NCI-H2171 (cell line): ENCODE measurements at regions not wholly inside any gene's neighbourhood (a gene's known extent, or its start where the extent isn't known, plus 50 kb on each side); places are given as distances from the start of the nearest gene placed in this dataset.

Experiments
- DNase-seq: peaks from one replicate; lab custom pipeline; 2025; lab: John Stamatoyannopoulos, UW

DNA sequence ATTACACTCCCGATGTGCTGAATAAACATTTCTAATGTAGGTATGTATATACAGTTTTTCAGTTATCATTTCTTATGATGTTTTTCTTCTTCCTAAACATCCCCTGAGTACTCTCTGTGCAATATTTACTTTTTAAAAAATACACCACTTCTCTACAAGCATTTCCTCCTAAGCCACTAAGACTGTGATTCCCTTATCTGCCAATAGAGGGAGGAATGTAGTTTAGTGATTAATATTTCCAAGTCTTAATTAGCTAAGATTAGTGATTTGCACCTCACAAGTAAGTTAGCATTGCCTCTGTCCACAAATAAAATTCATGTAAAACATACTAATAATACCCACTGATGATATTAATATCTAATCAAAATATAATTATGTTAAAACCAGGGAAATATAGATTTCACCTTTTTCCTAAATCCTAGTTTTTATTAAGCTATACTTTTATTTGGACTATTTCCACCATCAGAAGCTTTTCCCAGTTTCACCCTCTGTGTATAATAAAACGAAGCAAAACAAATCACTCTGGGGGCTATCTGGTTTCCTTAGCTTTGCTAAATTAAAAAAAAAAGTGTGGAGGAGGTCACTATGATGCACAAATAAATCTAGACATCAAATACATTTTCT lies 909.1 kb downstream of the FAT4 start:
- no peak for DNase-seq

- DNase-seq = no peak
Observed at GRCh38 chr4:126227428-126227827, 912.7 kb downstream of the FAT4 start.

GRCh38 chr4:126230269-126230668 lies 915.5 kb downstream of the FAT4 start:
- DNase-seq = no peak

DNA sequence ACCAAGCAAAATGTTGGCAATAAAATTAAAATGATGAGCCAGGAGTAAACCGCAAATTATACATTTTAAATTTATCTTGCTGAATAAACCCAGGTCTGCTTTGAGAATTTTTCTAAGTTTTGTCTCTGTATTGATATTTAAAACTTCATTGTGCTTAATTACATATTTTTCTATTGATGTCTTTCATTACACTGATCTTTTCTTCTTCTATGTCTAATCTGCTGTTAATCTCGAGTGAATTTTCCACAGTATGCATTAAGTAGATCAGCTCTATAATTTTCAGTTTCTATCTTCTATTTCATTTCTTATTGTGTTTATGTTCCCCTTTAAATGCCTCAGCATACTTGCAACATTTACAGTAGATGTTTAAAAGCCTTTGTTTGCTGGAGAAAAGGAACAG lies 918.7 kb downstream of the FAT4 start:
- DNase-seq = no peak

DNA sequence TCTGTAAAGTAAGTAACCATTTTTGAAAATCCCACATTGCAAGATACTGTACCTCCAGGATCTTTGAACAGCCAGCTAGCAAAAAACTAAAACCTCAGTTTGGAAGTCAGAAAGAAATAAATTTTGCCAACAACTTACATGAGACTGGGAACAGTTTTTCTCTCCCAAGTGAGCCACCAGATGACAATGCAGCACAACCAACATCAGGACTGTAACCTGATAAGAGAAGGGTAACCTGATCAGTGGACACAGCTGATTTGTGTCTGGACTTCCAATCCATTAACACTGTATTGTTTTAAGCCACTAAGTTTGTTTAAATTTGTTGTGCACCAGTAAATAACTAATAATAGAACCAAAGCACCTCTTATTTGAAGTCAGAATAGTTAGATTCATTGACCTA lies 923.3 kb downstream of the FAT4 start:
- no peak for DNase-seq

- DNase-seq = no peak
Observed at GRCh38 chr4:126241634-126242033, 926.9 kb downstream of the FAT4 start.

- no peak for DNase-seq
Observed at GRCh38 chr4:126242679-126243390, 928.1 kb downstream of the FAT4 start.

GRCh38 chr4:126247409-126247808 lies 932.7 kb downstream of the FAT4 start:
- no peak for DNase-seq

DNA sequence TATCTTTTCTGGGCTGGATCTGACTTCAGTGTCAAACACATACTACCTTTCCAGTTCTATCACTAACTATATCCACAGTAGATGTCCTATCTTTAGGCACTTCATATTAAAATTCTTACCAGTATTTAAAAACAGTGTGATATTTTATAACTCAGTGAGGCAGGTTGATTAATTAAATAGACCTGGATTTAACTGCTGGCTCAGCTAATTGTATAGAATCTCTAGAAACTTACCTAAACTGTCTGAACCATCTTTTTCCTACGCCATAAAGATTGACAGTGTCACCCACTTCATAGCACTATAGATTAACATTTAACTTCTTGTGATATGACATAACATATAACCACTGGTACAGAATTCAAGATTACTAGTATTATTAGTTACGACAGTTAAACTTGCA lies 935.3 kb downstream of the FAT4 start:
- DNase-seq = no peak

DNA sequence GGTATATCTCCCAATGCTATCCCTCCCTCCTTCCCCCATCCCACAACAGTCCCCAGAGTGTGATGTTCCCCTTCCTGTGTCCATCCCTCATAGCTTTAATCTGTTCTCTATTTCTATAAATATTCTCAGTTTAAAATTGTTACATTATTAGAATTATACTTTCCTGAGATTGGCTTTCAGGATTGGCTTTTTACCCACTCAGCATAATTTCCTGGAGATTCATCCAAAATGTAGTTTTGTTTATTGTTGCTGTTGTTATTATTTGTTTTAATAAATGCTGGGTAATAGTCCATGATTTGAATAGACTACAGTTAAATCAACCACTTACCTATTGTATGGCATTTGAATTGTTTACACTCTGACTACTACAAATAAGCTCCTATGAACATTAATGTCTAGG lies 936.4 kb downstream of the FAT4 start:
- DNase-seq = no peak

- DNase-seq = no peak
Observed at GRCh38 chr4:126262665-126263064, 947.9 kb downstream of the FAT4 start.

DNA sequence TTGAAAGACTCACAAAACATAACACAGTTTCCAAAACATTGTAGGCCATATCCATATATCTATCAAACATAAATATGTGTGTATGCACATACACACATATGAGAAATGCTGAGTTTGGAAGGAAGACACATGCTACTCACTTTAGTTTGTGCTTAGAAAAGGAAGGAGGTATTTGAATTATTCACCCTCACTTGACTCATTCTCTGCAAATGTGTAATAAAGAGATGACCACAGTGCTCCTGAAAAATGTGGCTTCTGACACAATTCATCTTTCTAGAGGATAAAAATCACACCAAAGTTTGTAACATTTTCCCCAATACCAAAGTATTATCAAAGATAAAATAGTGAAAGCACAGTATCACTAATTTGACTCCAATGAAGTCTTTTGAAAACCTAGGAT lies 950.1 kb downstream of the FAT4 start:
- no peak for DNase-seq

GRCh38 chr4:126265888-126266287 lies 951.1 kb downstream of the FAT4 start:
- DNase-seq = no peak

DNA sequence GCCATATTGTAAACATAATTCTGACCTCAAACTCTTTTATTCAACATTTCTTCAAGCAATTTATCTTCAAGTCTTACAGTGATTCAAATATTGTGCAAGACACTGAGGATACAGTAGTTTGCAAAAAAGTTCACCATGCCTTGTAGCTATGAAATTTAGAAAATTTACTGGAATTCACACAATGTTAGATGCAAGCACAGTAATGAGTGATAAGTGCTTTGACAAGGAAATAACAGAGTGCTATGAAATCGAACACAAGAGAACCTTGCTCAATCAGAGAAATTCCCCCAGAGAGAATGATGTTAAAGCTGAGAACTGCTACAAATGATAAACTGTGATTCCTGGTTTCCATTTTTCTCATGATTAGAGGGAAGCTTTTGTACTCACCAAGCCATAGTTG lies 952.9 kb downstream of the FAT4 start:
- DNase-seq = no peak

DNA sequence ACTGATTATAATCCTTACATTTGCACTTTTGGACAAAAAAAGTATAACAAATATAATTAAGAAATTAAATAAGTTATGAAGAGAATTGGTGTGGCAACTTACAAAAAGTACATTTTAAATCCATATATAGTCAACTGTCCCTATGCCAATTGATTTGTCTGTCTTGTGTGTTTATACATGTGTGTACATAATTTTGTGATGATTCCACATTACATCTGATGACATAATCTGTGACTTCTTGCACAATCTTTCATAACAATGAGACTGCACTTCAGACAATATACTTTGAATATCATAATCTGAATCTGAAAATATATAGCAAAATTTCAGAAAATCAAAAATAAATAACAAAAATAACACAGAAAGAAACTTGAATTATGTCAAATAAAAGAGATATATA lies 953.4 kb downstream of the FAT4 start:
- DNase-seq = no peak

DNA sequence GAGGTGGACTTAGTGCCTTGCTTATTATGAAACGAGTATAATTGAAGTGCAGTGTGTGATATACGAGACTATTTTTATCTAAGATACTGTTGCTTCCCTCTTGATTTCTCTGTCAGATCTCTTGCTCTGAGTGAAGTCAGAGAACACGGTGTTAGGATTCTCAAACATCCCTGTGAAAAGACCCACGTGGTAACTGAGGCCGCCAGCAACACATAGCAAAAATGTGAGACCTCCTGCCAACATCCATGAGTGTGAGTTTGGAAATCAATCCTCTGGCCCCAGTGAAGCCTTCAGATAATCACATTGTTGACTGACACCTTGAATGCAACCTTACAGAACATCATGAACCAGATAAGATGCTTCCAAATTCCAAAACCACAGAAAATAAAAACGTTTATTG lies 954.4 kb downstream of the FAT4 start:
- no peak for DNase-seq

GRCh38 chr4:126271292-126271691 lies 956.5 kb downstream of the FAT4 start:
- DNase-seq = no peak

DNA sequence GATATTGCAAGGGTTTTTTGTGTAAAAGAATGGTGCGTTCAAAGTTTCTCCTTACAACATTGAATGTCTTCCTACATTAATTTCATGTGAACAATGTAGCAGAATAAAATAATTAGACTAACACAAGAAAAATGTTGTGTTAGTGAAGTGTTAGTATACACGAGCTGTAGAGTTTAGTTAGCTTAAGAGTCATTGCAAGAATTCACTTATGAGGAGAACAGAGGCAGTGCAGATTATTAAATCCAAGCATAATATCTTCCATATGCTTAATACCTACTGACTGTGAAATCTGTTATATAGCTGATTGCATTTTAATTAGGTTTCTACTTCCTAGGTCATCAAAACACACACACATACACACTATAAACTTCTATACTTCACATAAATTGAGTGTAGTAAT lies 959.0 kb downstream of the FAT4 start:
- no peak for DNase-seq

GRCh38 chr4:126291886-126292285 lies 977.1 kb downstream of the FAT4 start:
- DNase-seq = no peak

DNA sequence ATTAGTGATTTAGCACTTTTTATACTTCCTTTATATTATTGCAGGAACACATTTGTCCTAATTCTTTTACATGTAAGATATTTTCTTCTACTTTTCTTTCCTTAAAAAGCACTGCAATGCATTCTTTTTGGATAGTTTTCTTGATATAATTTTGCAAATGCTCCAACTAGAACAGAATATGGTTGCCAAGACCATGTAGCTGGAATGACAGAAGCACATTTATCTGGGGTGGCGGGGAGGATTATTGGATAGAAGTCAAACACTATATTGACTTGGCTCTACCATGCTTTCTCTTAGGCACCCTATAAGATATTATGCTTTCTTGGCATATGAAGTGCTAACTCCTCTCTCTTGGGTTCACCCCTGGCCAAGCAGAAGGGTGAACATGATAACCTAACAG lies 983.5 kb downstream of the FAT4 start:
- no peak for DNase-seq

GRCh38 chr4:126306152-126306869 lies 991.6 kb downstream of the FAT4 start:
- DNase-seq = no peak

GRCh38 chr4:126318376-126318775 lies 1003.6 kb downstream of the FAT4 start:
- DNase-seq = peak; percentile 58

GRCh38 chr4:126328914-126329313 lies 1014.2 kb downstream of the FAT4 start:
- DNase-seq = no peak
